ENCODE measurements at regions not wholly inside any gene's neighbourhood (a gene's known extent, or its start where the extent isn't known, plus 50 kb on each side); places are given as distances from the start of the nearest gene placed in this dataset.

DNA sequence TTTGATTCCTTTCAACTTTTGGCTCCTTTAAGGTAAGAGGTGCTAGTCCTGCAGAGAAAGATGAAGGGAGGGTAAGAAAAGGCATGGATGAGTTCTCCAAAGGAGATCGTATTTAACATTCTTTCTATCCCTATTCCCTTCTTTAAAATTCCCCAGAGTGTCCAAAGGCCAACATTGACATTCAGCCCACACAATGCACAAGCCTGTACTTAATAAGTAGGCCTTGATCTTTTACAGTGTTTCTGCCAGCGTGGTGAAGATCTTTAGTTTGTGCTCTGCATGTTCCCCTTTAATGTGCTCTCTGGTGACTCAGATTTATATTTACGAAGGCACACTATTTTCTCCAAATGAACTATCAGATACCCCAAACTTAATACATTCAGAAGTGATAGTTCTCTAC, 582.5 kb upstream of the RGS18 start:
- DNase-seq, result no peak
- in situ Hi-C loops (cut with HindIII; ENCODE audit: low pct_ligation_motif_present, low pct_unique_long_range_greater_than_20kb, low sequenced_read_pairs), result no loop called here

DNA sequence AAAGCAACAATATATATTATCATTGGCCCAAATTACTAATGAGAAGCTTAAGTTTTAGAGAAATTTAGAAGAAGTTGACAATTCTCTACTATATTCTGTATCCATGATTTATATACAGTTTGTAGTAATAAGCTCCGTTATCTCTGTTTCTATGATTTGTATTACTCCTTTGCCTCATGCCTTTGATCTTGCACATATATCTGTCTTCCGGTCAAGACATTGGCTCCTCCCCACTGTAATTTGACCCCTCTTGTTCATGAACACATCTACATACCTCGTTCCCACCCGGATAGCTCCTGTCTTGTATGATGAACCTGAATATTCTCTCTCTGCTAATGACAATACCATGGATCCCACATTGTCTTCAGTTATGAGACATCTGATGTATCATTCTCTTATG, 581.0 kb upstream of the RGS18 start:
- in situ Hi-C loops (cut with HindIII; ENCODE audit: low pct_ligation_motif_present, low pct_unique_long_range_greater_than_20kb, low sequenced_read_pairs), result no loop called here
- DNase-seq, result no peak

DNA sequence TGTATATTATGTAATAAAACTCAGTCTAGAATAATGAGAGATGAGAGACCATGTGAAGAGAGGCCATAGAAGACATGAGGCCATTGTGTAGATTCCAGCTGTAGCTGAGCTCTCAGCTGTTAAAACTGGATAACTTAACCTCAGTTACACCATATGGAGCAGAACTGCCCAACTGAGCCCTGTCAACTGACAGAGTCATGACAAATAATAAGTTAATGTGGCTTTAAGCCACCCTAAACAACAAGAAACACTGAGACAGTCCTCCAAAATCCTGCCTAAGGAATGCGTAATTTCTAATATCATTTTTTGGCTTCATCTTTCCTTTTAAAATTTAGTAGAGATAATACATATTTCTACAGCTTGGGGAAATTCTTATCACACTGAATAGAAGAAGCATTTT, 580.0 kb upstream of the RGS18 start:
- DNase-seq, result no peak
- in situ Hi-C loops (cut with HindIII; ENCODE audit: low pct_ligation_motif_present, low pct_unique_long_range_greater_than_20kb, low sequenced_read_pairs), result no loop called here

DNA sequence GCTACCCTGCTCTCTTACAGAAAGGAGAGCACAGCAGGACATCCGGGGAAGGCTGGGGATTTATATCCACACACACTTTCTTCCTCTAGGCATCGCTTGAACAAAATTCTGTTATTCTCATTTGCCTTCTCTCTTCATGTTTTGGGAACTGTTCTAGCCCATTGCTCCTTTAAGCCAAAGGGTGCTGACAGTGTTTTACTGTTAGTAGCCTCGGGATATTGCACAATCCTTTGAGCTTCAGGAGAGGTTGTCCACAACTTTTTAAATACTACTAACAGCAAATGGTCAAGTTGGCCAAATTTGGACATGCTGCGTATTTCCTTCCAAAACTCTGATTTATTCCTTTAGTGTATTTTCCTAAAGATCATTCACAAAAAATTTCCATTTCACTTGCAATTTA, 579.2 kb upstream of the RGS18 start:
- in situ Hi-C loops (cut with HindIII; ENCODE audit: low pct_ligation_motif_present, low pct_unique_long_range_greater_than_20kb, low sequenced_read_pairs), result no loop called here
- no peak for DNase-seq

DNA sequence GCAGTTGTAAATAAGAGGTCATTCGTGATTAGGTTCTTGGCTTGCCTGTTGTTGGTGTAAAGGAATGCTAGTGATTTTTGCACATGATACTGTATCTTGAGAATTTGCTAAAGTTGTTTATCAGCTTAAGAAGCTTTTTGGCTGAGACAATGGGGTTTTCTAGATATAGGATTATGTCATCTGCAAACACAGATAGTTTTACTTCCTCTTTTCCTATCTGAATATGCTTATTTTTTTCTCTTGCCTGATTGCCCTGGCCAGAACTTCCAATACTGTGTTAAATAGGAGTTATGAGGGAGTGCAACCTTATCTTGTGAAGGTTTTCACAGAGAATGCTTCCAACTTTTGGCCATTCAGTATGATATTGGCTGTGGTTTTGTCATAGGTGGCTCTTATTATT, 576.1 kb upstream of the RGS18 start:
- in situ Hi-C loops (cut with HindIII; ENCODE audit: low pct_ligation_motif_present, low pct_unique_long_range_greater_than_20kb, low sequenced_read_pairs), result no loop called here
- no peak for DNase-seq

DNA sequence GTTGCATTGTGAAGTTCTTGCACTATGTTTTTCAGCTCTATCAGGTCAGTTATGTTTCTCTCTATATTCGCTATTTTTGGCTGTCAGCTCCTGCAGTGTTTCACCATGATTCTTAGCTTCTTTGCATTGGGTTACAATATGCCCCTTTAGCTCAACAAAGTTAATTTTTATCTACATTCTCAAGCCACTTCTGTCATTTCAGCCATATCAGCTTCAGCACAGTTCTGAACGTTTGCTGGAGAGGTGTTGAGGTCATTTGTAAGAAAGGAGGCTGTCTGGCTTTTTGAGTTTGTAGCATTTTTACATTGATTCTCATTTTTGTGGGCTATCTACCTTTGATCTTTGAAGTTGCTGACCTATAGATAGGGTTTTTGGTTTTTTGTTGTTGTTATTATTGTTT, 573.2 kb upstream of the RGS18 start:
- in situ Hi-C loops (cut with HindIII; ENCODE audit: low pct_ligation_motif_present, low pct_unique_long_range_greater_than_20kb, low sequenced_read_pairs), result no loop called here

DNA sequence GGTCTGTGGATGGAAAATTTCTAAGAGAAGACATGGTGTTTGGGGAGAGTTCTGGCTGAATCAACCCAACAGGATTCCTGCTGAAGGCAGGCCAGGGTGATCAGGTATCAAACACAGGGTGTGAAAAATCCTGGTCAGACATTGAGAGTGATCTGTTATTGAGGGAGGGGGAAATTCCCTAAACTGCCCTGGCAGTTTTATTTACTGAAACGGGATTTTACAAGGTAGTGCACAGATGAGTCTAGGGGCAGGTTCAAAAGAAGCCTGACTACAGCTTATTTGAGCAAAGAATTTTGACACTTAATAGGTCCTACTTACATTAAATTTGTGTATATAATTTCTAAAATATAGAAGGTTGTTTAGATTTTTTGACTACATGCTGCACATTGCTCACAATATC, 569.4 kb upstream of the RGS18 start:
- no peak for DNase-seq
- in situ Hi-C loops (cut with HindIII; ENCODE audit: low pct_ligation_motif_present, low pct_unique_long_range_greater_than_20kb, low sequenced_read_pairs), result no loop called here

More for the DNA sequence above, 573.2 kb upstream of the RGS18 start:
- no peak for DNase-seq

DNA sequence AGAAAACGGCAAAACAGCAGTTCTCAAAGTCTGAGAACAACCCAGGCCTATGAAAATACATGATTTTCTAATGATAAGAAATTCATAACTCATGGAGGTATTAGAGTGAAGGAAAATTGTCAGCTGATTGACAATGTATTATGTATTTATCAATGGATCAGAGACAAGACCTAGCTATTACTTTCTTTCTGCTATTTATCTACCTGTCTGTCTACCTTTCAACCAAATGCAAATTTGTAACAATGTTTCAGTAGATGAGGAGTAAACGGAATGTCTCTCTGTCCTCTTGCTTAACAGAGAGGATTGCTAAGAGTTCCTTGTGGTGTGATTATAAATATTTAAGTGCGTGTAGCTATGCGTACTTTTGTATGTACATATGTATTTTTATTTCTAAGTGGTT, 568.7 kb upstream of the RGS18 start:
- DNase-seq, result no peak
- in situ Hi-C loops (cut with HindIII; ENCODE audit: low pct_ligation_motif_present, low pct_unique_long_range_greater_than_20kb, low sequenced_read_pairs), result no loop called here

DNA sequence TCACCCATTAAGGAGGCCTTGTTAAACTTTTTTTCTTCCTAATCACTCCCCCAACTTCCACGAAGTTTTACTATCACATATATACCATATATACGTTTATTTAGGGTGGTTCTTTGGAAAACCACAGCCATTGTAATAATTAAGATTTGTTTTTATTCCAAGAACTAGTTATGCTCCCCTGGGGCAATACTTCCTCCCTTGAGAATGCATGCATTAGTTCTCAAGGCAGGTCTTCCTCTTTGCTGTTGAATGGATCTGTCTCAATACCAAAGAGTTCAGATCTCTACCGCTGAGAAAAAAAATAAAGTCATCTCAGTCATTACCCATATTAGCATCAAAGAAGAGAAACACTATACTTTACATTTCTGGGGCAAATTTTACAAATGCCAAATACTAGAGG, 567.7 kb upstream of the RGS18 start:
- DNase-seq, result no peak
- in situ Hi-C loops (cut with HindIII; ENCODE audit: low pct_ligation_motif_present, low pct_unique_long_range_greater_than_20kb, low sequenced_read_pairs), result no loop called here

DNA sequence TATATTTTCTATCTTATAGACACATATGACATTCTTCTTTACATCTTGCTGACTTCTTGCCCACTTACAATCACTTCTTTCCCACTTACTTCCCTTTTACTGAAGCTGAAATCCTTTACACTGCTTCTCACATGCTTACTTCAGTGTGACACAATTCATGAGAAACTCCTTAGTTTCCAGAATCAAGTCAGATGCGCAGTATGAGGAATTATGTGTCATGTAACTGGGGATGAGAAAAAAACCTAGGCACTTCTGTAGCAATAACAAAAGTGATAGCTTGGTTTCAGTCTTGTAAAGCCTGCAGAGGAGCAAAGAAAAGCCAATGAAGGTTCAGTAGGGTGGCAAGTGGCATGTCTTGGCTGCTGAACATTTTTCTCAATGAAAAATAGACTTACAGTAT, 566.2 kb upstream of the RGS18 start:
- no peak for DNase-seq
- in situ Hi-C loops (cut with HindIII; ENCODE audit: low pct_ligation_motif_present, low pct_unique_long_range_greater_than_20kb, low sequenced_read_pairs), result no loop called here

DNA sequence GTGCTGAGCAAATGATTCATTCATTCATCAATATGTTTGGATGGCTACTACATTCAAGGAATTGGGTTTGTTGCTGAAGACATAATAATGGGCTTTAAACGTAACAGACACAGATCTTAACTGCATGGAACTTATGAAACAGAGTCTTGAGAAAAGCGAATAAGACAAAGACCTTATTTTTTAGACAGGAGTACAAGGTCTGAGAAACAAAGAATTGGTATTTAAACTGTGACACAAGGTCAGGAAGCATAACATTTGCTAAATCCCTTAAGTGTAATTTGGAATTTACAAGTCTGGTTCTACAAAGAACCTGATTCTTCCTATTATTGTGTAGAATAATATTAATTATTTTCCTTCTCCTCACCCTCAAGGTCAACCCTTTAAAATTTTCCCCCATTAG, 565.4 kb upstream of the RGS18 start:
- DNase-seq, result no peak
- in situ Hi-C loops (cut with HindIII; ENCODE audit: low pct_ligation_motif_present, low pct_unique_long_range_greater_than_20kb, low sequenced_read_pairs), result no loop called here

DNA sequence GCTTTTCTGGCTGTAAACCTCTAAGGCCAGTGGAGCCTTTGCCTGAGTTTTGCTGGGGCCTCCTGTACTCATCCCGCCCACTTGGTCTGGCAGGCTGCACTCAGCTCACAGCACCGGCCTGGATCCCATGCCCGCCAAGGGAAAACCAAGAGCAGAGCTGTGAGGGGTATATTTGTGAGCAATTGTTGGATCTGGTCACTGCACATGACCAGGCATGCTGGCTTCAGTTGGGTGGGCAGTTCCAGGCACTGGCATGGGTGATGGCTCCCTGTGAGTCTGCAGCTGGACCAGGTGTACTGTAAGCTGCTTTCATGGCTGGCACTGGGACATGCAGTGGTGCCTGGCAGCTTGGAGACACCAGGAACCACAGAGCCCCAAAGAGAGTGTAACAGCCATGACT, 563.1 kb upstream of the RGS18 start:
- DNase-seq, result no peak
- in situ Hi-C loops (cut with HindIII; ENCODE audit: low pct_ligation_motif_present, low pct_unique_long_range_greater_than_20kb, low sequenced_read_pairs), result no loop called here

DNA sequence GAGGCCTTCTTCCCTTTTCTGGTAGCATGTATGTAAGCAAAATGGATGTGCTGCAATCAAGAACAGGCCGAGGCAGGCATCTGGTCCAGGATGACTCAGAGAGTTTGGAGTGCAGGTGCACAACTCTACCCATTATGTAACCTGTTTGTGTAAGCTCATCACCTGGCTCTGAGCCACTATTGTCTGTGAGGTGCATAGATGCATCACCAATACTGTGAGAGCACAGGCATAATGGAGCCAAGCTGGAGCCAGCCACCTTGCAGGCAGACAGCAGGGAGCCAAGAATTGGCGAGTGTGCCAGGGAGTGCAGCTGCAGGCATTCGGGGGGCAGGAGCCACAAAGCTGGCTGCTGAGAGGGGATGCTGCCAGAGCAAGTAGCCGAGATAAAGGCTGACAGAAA, 549.9 kb upstream of the RGS18 start:
- DNase-seq, result no peak
- in situ Hi-C loops (cut with HindIII; ENCODE audit: low pct_ligation_motif_present, low pct_unique_long_range_greater_than_20kb, low sequenced_read_pairs), result no loop called here

DNA sequence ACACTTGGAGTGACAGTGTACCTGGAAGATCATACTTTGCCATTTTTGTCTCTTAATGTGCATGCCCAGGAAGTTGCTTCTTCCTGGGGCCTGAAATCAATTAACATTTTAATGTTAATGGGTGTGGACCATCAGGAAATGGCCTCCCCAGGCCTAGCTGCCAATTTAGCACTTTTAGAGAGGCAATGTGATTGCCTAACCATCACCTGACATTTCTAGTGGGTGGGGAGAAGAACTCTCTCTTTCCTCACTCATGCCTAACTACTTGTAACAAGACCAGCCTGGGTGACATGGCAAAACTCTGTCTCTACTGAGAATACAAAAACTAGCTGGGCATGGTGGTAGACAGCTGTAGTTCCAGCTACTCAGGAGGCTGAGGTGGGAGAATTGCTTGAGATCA, 549.0 kb upstream of the RGS18 start:
- in situ Hi-C loops (cut with HindIII; ENCODE audit: low pct_ligation_motif_present, low pct_unique_long_range_greater_than_20kb, low sequenced_read_pairs), result no loop called here
- no peak for DNase-seq

DNA sequence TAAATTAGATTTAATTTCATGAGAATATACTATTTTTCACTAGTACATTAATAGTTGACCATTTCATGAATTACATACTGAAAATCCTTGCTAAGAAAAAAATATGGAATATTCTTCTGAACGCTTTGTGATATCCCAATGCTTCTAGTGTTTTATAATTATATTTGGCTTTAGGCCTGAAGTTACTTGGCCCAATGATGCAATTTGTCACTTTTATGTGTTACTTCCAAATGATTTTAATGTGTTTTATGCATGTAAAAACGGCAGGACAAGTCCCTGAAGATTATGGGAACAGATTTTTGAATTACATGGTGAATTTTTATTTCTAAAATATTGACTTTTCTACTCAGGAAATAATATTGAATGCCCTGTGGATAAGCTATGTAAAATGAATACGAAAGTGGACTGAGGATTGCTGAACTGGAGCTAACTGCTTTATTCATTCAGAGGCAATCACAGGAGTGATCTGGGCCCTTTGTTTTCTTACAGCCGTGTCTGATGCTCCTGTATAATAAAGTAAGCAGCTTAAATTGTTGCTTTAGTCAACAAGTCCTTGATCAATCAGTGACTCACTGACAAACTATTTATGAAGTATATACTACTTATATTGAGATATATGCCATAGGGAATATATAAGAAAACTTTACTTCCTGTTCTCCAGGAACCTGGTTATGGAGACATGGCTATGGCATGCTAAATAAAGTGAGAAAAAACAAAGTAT, 543.0 kb upstream of the RGS18 start:
- DNase-seq, result no peak
- in situ Hi-C loops (cut with HindIII; ENCODE audit: low pct_ligation_motif_present, low pct_unique_long_range_greater_than_20kb, low sequenced_read_pairs), result no loop called here

DNA sequence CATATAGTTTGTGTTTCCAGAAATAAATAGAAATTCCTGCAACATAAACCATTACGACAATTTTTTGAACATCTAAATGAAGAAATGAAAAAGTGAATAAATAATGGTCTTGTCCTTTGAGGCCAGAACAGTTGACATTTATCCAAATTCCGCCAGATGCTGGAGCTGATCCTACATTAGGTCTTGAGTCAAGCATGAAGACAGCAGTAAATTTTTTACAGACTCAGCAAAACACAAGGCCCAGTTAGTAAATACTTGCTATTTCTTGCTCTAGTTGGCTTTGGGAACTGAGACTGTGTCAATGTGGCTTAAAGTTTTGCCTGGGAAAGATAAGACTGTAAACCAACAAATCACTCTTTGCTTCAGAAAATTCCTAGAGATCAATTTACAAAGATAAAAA, 540.1 kb upstream of the RGS18 start:
- in situ Hi-C loops (cut with HindIII; ENCODE audit: low pct_ligation_motif_present, low pct_unique_long_range_greater_than_20kb, low sequenced_read_pairs), result no loop called here
- no peak for DNase-seq

DNA sequence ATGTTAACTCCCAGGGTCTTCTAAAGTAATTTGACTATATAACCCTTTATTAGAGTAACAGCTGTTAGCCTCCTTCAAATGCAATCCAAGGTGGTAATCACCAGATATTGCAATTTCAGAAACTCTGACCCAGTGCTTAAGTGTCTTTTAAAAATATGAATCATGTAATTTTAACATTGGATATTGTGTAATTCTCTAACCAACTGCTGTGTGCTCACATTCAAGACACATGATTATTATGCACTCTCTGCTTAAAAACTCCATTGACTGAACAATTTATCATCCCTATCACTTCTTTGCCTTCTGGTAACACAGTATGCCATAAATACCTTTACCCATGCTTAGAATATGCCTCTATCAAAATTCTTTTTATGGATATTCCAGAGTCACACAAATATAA, 537.4 kb upstream of the RGS18 start:
- in situ Hi-C loops (cut with HindIII; ENCODE audit: low pct_ligation_motif_present, low pct_unique_long_range_greater_than_20kb, low sequenced_read_pairs), result no loop called here

DNA sequence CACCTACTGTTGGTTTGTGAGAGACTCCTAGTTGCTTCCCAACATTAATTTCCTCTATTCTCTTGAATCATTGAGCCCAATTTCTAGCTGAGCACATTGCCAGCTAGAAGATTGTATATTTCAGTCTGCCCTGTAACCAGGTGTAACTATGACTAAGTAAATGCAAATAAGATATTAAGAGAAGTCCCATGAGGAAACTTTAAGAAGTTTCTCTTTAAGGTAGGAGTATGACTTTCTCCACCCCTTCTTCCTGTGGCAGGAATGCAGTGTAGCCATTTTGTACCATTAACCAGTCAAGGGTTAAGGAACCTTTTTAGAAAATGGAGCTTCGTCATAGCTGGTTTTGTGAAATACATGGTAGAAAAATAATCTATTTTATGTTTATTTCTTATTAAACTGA, 534.2 kb upstream of the RGS18 start:
- DNase-seq, result no peak
- in situ Hi-C loops (cut with HindIII; ENCODE audit: low pct_ligation_motif_present, low pct_unique_long_range_greater_than_20kb, low sequenced_read_pairs), result no loop called here

More for the DNA sequence above, 537.4 kb upstream of the RGS18 start:
- DNase-seq, result no peak

DNA sequence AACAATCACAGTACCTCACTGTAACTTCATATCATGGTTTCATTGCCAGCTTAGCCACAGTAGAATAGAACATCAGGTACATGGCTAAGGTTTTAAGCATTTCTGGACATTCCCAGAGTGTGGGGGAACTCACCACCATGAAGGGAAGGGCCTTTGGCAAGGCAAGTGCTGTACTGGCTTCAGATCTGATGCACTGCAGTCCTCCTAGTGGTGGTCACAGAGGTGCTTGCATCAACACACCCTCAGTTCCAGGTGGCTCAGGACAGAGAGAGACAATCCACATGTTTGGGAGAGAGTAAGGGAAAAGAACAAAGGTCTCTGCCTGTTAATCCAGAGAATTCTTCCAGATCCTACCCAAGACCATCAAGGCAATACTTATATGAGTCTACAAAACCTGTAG, 528.4 kb upstream of the RGS18 start:
- no peak for DNase-seq
- in situ Hi-C loops (cut with HindIII; ENCODE audit: low pct_ligation_motif_present, low pct_unique_long_range_greater_than_20kb, low sequenced_read_pairs), result no loop called here

DNA sequence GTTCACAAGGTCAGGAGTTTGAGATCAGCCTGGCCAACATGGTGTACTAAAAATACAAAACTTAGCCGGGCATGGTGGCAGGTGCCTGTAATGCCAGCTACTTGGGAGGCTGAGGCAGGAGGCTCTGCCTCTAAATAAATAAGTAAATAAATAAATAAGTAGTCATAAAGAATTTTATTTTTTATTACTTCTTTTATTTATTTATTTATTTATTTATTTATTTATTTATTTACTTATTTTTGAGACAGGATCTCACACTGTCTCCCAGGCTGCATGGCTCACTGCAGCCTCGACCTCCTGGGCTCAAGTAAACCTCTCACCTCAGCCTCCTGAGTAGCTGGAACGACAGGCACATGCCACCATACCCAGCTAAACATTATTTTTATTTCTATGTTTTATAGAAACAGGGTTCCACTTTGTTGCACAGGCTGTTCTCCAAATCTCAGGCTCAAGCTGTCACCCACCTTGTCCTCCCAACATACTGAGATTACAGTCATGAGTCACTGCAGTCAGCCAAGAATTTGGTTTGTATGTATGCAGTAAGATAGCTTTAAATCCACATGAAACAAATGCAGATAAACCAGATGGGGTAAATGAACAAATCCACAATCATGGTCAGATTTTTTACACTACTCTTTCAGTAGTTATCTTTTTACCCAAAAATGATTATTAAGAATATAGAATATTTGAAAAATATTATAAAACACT, 523.3 kb upstream of the RGS18 start:
- in situ Hi-C loops (cut with HindIII; ENCODE audit: low pct_ligation_motif_present, low pct_unique_long_range_greater_than_20kb, low sequenced_read_pairs), result no loop called here
- no peak for DNase-seq
